HG03520 (cell line): ENCODE measurements at regions not wholly inside any gene's neighbourhood (a gene's known extent, or its start where the extent isn't known, plus 50 kb on each side); places are given as distances from the start of the nearest gene placed in this dataset.
A peak's percentile ranks its signal among the peaks of the same experiment; 100 is the strongest.

Source experiments
- ATAC-seq: cut with Tn5 transposase; IDR thresholded peaks from one replicate; pipeline ENCODE4 v1.9.1; 2021; ENCODE audit warnings: mild to moderate bottlenecking, moderate library complexity; ENCODE audit not compliant: unreplicated experiment

DNA sequence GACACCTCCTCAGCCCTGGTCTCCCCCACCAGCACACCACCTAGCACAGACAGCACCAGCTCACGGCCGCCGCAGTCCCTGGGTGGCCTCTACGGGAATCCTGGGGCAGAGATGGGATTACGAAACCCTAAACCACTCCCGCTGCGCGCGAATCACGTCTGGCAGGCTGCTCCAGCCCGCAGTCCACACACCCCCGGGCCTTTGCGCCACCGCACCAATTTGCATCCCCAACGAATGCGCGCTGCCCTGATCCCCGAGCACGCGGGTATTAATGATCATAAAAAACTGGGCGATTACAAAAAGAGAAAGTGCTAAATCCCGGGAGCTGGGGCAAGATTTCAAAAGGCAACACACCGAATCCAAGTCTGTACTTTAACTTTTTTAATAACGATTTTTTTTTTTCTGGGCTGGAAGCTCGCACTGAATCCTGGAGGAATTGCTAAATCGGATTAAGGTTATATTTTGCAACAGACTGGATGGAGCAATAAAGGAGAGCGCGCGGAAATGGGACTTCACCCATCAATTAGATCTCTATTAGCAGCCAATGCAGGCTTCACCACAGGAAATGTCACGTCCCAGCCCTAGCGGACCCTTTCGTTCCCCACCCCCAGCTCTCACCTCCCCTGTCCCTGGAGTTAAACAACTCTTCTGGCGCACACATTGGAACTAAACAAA, 69.8 kb upstream of the TMEM33 start:
- no peak for ATAC-seq

DNA sequence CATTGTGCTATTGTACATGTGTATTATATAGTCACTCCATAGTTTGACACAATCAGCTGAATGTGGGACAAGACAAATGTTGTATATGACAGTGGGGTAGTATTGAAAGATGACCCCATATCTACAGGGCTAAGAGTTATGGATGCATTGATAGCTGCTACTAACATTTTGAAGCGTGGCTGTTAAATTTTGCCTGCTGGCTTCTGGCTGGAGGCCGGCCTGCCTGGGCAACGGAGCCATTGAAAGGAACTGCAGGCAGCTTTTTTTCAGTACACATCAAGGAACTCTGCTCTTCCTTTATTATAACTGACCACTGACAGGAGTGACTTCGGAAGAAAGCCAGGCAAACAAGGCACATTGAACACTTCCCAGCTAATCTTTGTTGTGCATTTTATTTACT, 76.1 kb upstream of the TMEM33 start:
- no peak for ATAC-seq

DNA sequence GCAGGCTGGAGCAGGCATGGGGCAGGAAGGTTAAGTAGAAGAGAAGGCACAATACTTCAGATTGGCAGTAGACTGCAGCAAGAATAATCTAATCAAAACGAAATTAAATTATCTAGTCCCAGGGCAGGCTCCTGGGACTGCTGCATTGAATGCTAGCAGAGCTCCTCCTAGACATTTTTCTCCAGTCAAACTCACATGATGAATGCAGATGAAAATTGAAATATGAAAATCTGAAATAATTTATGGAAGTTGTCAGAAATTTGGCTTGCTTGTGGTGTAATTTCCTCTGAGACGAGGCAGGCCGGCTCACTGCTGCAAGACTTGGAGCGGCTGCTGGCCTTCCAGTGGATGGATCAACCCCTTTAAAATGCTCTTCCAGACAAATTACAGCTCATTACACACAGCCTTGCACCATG, 78.0 kb upstream of the TMEM33 start:
- ATAC-seq: no peak

DNA sequence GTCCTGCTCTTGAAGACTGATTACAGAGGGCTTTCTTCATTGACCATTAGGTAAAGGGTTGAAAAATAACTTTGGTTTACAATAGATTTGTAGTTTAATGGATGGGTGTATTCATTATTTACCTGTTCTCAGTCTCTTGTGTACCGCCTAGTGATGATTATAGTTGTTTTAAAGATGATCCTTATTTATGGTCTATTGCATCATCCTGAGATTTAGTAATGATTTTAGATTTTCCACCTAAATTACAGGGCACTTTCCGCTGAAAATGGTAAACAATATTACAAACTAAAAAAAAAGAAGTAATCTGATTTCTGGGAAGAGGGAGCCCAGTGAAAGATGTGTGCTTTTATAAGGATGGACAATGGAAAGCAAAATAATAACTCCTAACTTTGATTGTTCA, 78.4 kb upstream of the TMEM33 start:
- ATAC-seq: no peak

DNA sequence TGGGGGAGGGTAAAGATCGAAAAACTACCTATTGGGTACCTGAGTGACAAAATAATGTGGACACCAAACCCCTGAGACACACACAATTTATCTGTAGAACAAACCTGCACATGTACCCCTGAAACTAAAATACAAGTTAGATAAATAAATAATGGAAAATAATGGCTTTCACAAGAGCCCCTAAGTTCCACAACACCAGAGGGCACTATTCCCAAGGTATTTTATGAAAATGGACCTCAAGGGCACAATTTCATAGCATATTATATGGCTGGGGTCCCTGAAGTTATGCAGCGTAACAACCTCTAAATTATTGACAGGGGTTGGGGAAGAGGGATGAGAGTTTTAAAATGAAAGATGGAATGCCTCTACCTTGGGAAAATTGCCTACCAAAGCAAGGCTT, 81.3 kb upstream of the TMEM33 start:
- ATAC-seq: no peak

DNA sequence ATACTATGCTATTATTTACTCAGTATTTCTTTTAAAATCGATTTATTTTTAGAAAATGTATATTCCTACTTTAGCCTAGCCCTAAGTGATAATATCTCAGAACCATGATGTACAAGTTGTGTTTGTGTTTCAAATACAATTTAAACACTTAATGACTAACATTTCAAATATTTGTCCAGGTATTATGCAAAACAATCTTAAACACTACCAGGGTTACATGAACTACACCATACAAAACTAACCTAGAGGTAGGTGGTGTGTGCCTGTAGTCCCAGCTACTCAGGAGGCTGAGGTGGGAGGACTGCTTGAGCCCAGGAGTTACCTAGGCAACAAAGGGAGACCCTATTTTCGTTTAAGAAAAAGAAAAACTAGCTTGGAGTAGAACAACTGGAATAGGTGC, 83.0 kb upstream of the TMEM33 start:
- ATAC-seq: no peak

DNA sequence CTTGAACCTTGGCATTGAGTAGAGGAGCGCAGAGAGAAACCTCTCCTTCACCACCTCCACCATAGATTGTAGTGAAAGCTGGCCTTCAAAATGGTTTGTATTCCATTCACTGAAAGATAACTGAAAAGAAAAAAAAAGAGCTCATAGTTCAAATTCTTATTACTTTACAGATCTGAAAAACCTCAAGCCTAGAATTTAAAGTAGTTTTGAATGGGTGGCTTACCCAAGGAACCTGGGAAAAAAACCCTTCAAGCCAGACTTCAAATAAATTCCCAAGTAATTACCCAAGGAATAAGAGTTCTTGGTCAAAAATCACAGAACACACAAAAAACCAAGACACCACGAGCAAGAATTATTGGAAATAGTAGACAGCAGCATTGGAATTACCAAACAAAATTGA, 83.6 kb upstream of the TMEM33 start:
- no peak for ATAC-seq

DNA sequence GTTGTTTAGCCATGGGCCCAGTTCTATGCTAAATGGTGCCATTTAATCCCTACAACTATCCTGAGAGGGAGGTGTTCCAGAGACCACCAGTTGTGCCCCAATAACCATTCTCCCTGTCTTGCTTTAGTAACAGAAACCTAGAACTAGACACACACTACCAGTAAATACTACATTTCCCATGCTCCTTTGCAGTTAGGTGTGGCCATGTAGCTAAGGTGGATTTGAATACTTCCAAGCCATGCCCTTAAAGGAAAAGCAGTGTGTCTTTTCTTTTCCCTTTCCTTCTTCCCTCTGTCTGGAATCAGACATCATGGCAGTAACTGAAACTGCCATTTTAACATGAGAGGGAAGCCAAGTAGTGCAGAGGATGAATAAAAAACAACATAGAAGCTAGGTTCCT, 90.9 kb upstream of the TMEM33 start:
- ATAC-seq: no peak

DNA sequence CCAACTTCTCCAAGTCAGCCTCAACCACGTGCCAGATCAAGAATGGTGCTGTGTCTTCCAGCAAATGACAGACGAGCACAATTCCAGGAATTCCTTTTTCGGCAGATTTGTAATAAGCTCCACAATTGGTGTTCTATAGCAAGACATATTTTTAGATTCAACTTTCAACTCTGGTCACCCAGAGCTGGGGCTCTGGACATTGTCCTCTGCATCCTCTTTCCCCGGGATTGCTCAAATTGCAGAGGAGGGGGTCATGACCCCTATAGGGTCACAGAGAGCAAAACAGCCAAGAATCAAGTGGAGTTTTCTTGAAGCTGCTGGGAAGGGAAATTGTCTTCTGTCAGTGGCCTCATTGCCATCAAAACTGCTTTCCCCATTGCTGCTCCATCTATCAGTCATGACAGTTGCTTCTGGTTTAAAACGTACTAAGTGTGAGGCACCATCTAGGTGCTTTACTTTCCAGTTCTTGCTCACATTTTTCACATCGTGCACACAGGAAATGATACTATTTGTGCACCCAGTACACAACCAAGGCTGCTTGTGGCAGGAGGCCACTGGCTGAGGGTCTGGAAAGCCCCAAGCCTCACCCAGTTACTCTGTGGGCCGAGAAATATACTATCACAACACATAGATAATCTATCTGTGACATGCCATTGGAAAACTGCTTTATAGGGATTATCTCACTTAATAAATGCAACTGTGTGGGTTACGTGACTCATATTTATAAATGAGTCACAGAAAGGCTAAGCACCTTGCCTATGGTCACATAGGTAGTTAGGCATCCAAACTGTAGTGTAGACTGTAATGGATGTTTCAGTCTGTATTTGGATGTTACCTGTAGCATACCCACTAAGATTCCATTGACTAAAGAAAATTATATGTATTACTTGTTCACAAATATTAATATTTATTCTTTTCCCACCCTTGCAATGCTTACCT, 91.7 kb upstream of the PHOX2B start:
- peak; percentile 89 for ATAC-seq

DNA sequence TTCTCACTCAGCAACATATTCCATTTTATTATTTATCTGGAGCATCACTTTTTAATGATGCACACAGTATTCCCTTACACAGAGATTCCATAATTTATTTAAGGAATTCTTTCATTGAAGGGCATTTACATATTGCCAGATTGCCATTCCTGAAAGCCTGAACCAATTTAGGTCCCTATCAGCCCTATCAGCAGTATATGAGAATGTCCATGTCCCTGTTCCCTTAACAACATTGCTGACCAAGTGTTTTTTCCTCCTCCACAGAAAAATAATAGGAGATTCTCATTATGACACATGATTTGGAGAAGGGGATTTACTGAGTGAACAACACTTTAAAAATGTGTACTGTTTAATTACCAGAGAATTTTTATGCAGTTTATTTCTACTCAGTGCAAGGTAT, 90.1 kb upstream of the PHOX2B start:
- ATAC-seq: no peak

DNA sequence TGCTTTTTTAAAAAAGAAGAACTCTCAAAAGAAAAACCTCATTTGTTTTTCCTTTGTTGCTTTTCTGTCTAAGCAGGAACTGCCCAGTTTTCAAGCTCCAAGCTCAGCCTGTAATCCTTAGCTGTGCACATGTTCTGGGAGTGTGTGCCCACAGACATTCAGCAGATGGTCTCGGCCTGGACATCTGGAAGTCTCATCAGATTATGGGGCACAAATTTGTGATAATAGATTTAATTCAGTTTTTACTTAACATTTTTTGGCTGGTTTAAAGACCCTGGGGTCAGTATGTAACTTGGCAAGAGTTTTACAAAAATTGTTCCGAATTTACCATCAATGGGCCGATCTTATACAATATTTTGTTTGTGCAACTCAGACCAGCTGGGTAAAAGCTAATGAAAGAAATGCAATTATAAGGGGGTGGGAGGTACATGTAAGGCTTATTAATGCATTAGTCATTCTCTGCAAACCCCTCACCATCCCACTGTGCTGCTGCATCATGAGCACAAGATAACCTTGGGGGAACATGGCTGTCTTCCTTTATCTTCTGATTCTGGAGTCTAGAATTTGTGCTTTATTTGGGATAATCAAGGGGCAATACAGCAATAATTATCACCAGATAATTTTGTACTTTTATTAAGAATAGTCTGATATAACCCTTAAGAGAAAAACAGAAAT, 86.9 kb upstream of the PHOX2B start:
- ATAC-seq: no peak

DNA sequence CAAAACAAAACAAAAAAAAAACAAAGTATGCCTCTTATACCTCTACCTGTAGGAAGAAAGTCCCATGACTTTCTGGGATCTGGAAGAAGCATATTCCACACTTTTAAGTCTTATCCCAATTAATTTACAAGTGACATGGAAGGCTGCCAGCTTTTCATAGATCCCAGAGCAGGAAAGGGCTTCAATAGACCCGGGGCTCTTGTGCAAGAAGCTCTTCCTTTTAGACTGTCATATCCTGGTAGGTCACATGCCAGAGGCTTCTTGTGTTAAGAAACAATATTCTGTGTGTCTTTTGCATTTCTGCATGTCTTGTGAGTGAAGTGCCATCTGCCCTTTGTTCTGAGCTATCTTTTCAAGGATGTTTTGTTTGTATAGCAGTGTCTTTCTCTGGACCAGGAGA, 84.4 kb upstream of the PHOX2B start:
- ATAC-seq: no peak

DNA sequence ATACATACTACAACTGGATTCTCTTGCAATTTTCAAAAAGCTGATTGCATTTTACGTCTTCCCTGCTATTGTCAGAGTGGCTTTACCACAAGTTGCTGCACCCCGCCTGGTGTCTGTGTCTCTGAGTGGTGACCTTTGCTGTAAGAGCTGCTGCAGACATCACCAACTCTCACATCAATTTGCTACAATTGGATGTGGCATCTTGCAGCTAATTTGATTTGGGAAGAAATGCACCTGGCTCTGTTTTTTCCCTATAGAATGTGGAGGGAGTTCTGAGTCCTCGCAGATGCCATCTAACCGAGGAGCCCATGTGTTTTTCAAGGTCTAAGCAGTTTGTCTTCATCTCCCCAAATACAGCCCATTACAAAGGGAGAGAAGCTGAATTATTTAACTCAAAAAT, 73.8 kb upstream of the PHOX2B start:
- ATAC-seq: no peak

DNA sequence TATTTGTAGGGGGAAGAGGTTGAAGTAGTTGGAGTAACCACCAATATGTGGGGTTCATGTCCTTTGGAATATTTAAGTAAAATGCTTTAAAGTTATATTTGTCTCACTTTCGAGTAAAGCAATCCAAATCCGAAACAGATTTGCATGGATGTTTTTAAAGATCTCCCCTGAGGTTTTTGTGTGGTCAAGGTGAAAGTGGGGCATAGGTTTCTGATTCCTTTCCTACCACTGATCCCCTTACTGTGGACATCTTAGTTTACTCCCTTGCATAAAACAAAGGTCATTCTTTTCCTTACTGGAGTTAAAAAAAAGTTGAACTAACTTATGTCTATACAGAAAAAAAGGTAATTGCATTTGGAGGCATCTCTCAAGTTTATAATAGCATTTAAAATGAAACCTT, 71.9 kb upstream of the PHOX2B start:
- ATAC-seq: no peak

DNA sequence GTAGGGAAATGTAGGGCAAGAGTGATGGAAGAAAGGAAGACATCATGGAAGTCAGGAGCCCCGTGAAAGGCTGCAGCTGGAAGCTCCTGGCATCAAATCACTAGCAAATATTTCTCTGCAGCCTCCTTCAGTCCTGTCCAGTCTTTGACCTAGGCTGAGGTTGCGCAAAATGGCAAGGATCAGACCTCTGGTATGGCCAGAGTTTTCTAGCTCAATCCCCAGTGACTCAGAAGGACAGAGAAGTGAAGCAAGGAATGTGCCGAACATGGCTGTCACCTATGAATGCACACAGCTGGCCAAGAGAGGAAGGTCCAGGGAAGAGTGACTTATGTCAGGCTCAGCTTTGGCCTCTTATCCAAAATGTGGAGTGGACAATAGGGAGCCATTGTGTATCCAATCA, 71.1 kb upstream of the PHOX2B start:
- no peak for ATAC-seq

DNA sequence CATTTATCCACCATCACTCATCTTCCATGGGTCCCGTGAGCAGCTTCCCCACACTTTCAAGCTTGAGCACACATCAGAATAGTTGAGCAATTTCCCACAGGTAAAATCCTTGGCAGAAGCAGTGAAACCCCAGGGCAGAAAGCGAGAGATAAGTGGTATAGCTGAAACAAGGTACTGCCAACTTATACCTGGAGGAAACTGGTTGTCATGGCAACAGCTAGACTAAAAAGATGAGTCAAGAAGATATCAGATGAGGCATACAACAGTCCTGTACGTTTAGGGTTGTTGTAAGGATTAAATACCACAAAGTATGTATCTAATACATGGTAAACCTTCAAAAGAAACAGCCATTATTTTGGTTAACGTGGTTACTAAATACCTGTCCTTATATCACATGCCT, 66.9 kb upstream of the PHOX2B start:
- no peak for ATAC-seq

DNA sequence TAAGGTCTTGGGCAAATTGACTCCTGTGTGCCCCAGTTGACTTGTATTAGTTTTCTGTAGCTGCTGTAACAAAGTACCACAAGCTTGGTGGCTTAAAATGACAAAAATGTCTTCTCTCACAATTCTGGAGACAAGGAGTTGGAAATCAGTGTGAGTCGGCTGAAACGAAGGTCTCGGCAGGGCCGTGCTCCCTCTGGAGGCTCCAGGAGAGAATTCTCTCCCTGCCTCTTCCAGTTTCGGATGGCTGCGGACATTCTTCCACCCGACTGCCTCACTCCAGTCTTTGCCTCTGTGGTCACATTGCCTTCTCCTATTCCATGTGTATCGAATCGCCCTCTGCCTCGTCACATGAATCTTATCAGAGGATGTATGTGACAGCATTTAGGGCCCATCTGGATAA, 66.0 kb upstream of the PHOX2B start:
- ATAC-seq: no peak

DNA sequence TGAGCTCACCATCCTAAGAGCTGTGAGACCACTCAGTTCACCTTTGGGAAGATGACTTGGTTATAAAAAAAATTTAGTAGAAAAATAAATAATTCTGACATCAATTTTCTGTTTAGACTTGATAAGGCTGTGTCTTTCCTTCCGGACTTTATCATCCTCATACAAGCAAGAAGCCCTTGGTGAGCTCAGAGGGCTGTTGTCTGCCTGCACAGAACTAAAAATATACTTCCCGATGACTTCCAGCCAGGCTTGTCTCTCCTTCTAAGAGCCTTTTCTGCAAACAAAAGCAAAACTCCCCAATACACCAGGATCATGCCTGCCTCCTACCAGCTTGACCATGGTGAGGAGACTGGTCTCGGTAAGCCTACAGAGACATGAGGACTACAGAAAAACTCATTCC, 58.3 kb upstream of the PHOX2B start:
- ATAC-seq: no peak

DNA sequence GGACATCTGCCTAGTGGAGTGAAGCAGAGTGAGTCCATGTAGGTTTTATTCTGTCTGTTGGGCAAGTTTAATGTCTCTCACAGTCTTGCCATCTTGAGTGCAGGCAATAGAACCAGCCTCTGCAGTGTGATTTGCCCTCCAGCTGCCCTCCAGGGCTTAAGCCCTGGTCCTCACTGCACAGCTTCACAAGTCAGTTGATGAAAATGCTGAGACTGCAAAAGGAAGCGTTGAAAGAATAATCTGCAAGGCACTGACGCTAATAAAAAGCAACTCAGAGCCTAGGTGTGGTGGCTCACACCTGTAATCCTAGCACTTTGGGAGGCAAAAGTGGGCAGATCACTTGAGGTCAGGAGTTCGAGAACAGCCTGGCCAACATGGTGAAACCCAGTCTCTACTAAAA, 54.1 kb upstream of the PHOX2B start:
- ATAC-seq: no peak

DNA sequence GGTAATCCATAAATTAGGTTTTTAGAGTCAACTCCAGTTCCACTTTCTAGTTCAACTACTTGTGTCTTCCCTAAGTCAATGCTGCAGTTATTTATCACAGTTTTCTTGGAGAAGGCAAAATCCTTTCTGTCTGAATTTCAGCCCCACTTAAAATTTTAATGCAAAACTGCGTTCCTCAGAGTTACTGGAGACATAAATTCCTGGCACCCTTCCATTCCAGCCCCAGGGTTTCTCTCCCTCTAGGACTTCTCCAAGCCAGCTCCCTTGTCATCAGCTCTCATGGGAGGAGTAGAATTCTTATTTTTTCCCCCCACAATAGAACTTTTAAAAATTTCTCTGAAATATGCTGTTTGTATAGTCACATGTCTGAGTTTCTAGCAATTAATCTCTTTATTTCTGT, 50.6 kb upstream of the PHOX2B start:
- ATAC-seq: no peak
